WI38 (cell line): ENCODE measurements at regions not wholly inside any gene's neighbourhood (a gene's known extent, or its start where the extent isn't known, plus 50 kb on each side); places are given as distances from the start of the nearest gene placed in this dataset.

Source experiments
- H3K4me3 ChIP-seq: 2 replicates; pipeline ENCODE4 v1.5.1; 2011; ENCODE audit warnings: low read depth, mild to moderate bottlenecking, control low read depth, low read length
- TF ChIP-seq, protein P1 (sequence below): IDR thresholded peaks from 2 replicates; pipeline ENCODE4 v1.5.1; 2012; ENCODE audit warnings: low read depth, mild to moderate bottlenecking, control low read depth, low read length

GRCh38 chr22:47678636-47679287, 916.3 kb downstream of the TBC1D22A start:
- H3K4me3 ChIP-seq = no peak overlapping the region
- TF ChIP-seq, protein P1, sequence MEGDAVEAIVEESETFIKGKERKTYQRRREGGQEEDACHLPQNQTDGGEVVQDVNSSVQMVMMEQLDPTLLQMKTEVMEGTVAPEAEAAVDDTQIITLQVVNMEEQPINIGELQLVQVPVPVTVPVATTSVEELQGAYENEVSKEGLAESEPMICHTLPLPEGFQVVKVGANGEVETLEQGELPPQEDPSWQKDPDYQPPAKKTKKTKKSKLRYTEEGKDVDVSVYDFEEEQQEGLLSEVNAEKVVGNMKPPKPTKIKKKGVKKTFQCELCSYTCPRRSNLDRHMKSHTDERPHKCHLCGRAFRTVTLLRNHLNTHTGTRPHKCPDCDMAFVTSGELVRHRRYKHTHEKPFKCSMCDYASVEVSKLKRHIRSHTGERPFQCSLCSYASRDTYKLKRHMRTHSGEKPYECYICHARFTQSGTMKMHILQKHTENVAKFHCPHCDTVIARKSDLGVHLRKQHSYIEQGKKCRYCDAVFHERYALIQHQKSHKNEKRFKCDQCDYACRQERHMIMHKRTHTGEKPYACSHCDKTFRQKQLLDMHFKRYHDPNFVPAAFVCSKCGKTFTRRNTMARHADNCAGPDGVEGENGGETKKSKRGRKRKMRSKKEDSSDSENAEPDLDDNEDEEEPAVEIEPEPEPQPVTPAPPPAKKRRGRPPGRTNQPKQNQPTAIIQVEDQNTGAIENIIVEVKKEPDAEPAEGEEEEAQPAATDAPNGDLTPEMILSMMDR = no peak

GRCh38 chr22:47678048-47678447, 915.6 kb downstream of the TBC1D22A start:
- no peak overlapping the region for H3K4me3 ChIP-seq
- TF ChIP-seq, protein P1 = no peak

DNA sequence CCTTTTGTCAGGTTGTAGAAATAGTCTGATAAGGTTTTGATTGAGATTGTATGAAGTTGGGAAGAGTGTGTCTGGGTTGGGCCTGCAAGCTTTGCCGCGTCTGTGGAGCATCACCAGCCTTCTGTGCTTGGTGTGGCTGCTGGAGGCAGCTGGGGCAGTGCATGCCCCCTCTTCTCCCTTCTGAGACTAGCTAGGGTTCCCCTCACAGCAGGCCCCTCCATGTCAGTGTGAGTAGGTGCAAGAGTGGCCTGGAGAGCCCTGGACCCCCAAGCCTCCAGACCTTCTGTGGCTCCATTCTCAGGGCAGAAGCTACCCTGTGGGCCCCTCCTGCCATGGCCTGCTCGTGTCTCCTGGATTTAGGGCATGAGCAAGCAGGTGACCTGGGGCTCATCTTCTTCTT, 914.2 kb downstream of the TBC1D22A start:
- no peak overlapping the region for H3K4me3 ChIP-seq

GRCh38 chr22:47674600-47674999, 912.1 kb downstream of the TBC1D22A start:
- no peak overlapping the region for H3K4me3 ChIP-seq
- TF ChIP-seq, protein P1 = no peak

More for the DNA sequence above, 914.2 kb downstream of the TBC1D22A start:
- TF ChIP-seq, protein P1 = no peak

DNA sequence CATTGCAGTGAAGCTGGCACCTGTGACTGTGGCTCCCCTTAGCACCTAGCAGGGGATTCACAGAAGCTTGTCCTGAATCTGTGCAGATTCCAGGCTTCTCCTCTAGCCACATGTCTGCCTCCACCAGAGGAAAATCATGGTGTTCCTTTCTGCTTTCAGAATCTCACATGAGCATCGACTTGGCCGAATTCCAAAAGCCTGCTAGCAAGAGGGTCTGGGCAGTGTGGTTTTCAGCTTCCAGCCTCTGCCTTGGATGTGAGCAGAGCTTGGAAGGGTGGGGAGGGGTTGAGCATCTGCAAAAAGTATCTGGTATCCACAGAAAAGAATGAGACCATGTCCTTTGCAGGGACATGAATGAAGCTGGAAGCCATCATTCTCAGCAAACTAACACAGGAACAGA, 911.1 kb downstream of the TBC1D22A start:
- H3K4me3 ChIP-seq = no peak overlapping the region
- TF ChIP-seq, protein P1 = no peak

DNA sequence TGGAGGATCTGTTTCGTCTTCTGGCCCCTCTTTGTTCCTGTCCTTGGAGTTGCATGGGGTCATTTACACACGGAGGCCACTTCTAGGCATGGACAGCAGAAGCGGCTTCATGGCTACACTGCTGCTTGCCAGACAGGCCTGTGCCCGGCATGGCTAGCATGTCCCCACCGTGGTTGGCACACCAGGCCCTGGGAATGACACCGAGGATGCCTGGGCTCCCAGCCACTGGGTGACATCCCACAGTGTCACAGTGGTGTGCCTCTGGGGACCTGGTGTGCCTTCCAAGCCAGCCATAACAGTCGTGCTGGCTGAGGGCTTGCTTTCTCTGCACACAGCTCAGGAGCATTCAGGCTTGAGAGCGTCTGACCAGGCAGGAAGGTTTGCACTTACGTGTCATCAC, 910.1 kb downstream of the TBC1D22A start:
- no peak overlapping the region for H3K4me3 ChIP-seq
- TF ChIP-seq, protein P1 = no peak

- TF ChIP-seq, protein P1 = no peak
- no peak overlapping the region for H3K4me3 ChIP-seq
Measured at GRCh38 chr22:47665151-47665550, 902.7 kb downstream of the TBC1D22A start.
